Fibroblast of pulmonary artery (primary cell): ENCODE measurements at regions not wholly inside any gene's neighbourhood (a gene's known extent, or its start where the extent isn't known, plus 50 kb on each side); places are given as distances from the start of the nearest gene placed in this dataset.

Experiments
- DNase-seq: peaks from one replicate; pipeline ENCODE4 v3.0.0-alpha.2; 2010; ENCODE audit warnings: low read depth
- H3K4me3 ChIP-seq: replicated peaks from 2 replicates; pipeline ENCODE4 v1.5.1; 2011; ENCODE audit warnings: low read depth, mild to moderate bottlenecking, control low read depth, low read length, moderate library complexity
- CTCF ChIP-seq: IDR thresholded peaks from 2 replicates; pipeline ENCODE4 v1.5.1; 2011; ENCODE audit warnings: mild to moderate bottlenecking, control low read depth, low read length, inconsistent platforms; ENCODE audit errors: missing control alignments

- DNase-seq = no peak
These were observed 50.6 kb upstream of the TMEM244 start for GRCh38 chr6:129911732-129912131.

More at GRCh38 chr6:129911732-129912131, 50.6 kb upstream of the TMEM244 start:
- no peak overlapping the region for H3K4me3 ChIP-seq
- no peak for TF ChIP-seq CTCF
